C4-2B (cell line): ENCODE measurements at regions not wholly inside any gene's neighbourhood (a gene's known extent, or its start where the extent isn't known, plus 50 kb on each side); places are given as distances from the start of the nearest gene placed in this dataset.

ENCODE experiments used
- H3K27ac ChIP-seq: fragments of 450-650 bp; 2 replicates; pipeline ENCODE4 v1.5.1; 2017
- CTCF ChIP-seq: fragments of 450-650 bp; conservative IDR thresholded peaks from 2 replicates; pipeline ENCODE4 v1.5.1; 2017; ENCODE audit warnings: mild to moderate bottlenecking
- ZFX ChIP-seq: fragments of 450-650 bp; IDR thresholded peaks from 2 replicates; pipeline ENCODE4 v1.6.1; 2017

DNA sequence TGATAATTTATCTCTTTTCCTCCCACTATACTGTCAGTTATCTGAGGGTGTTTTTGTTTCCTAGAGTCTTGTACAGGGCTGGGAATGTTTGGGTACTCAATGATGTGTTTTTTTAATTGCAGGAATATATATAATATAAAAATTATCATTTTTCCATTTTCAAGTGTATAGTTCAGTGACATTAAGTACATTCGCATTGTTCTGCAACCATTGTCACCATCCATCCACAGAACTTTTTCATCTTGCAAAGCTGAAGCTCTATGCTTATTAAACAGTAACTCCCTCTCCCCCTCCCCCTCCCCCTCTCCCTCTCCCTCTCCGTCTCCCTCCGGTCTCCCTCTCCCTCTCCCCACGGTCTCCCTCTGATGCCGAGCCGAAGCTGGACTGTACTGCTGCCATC, 93.0 kb upstream of the MANSC4 start:
- H3K27ac ChIP-seq, result no peak overlapping the region
- no peak for TF ChIP-seq ZFX
- TF ChIP-seq CTCF, result no peak

DNA sequence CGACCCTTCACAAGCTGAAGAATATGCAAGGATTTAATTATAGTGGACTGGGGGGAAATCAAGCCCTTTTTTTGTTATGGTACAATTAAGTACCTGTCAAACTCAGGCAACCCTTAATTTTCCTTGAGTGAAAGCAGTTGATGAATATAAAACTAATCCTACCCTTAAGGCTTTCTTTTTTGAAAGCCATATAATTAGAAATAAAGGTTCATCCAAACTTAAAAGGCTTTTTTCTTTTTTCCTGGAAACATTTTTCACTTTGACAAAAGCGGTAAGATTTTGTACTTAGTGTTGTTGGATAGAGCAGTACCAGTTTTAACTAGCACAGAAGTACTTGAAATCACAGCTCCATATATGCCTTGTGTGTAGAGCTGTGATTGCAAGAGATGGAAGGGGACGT, 91.9 kb upstream of the MANSC4 start:
- no peak overlapping the region for H3K27ac ChIP-seq
- TF ChIP-seq ZFX (no peak), CTCF (no peak)

- no peak for TF ChIP-seq ZFX
- no peak for TF ChIP-seq CTCF
These were observed 90.9 kb upstream of the MANSC4 start for GRCh38 chr12:27870939-27871338.

DNA sequence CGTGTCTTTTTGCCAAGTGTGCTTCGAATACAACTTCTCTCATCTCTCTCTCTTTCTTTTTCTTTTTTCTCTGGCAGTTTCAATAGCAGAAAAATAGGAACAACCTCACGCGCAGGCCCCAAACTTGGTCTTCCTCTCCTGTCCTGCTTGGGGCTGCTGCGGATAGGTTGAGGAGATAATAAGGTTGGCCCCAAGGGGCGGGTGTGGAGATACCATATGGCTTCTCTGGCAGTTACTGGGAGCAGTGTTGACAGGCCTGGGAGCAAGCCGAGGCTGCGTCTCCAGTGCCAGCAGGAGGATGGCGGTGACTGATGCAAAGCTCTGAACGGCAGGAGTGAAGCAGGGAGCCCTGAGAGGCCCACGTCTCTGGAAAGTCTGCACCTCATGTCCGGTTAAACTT, 89.5 kb upstream of the MANSC4 start:
- TF ChIP-seq ZFX, result no peak
- no peak for TF ChIP-seq CTCF

More at GRCh38 chr12:27870939-27871338, 90.9 kb upstream of the MANSC4 start:
- H3K27ac ChIP-seq, result no peak overlapping the region

GRCh38 chr12:27868139-27868538, 88.1 kb upstream of the MANSC4 start:
- TF ChIP-seq ZFX (no peak), CTCF (no peak)
- H3K27ac ChIP-seq, result no peak overlapping the region

More for the DNA sequence above, 89.5 kb upstream of the MANSC4 start:
- no peak overlapping the region for H3K27ac ChIP-seq

GRCh38 chr12:27866373-27867101, 86.5 kb upstream of the MANSC4 start:
- TF ChIP-seq ZFX (no peak), CTCF (no peak)
- H3K27ac ChIP-seq, result no peak overlapping the region

GRCh38 chr12:27865421-27865820, 85.4 kb upstream of the MANSC4 start:
- TF ChIP-seq ZFX (no peak), CTCF (no peak)
- H3K27ac ChIP-seq, result no peak overlapping the region
